Activated naive CD8-positive, alpha-beta T cell (primary cell): ENCODE measurements at regions not wholly inside any gene's neighbourhood (a gene's known extent, or its start where the extent isn't known, plus 50 kb on each side); places are given as distances from the start of the nearest gene placed in this dataset.

Experiments used
- H3K27ac Mint-ChIP-seq: one replicate; pipeline ENCODE4 v1.8.0; 2021; ENCODE audit warnings: mixed read lengths
- H3K27me3 Mint-ChIP-seq: one replicate; pipeline ENCODE4 v1.8.0; 2021; ENCODE audit warnings: mixed read lengths
- H3K36me3 Mint-ChIP-seq: one replicate; pipeline ENCODE4 v1.8.0; 2021; ENCODE audit warnings: mixed read lengths
- H3K4me1 Mint-ChIP-seq: one replicate; pipeline ENCODE4 v1.8.0; 2021; ENCODE audit warnings: low read depth, mixed read lengths
- H3K4me3 Mint-ChIP-seq: one replicate; pipeline ENCODE4 v1.8.0; 2021; ENCODE audit warnings: mild to moderate bottlenecking, mixed read lengths
- H3K9me3 Mint-ChIP-seq: one replicate; pipeline ENCODE4 v1.8.0; 2021; ENCODE audit warnings: low read depth, mixed read lengths

DNA sequence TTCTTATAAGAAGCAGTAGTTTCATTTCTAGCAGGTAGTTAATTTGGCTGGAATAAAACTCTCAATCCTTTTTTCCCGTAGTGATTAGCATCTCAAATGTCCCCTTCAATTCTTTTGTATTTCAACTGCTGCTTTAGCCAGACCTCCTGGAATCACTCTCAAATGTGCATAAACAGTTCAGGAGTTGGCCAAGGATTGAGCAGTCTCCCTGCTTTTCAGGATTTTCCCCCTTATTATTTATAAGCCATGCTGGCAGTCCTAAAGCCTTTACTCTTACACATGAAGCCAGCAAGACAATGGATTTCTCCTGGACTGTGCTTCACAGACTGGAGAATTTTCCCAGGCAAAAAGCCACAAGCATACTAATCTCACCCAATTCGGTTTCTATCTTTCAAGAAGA lies 950.1 kb downstream of the VRK1 start:
- peaks cover 5% of the 10 kb centered on the region for H3K9me3 Mint-ChIP-seq
- no peak overlapping the region for H3K4me3 Mint-ChIP-seq
- no peaks in the 10 kb centered on the region for H3K27me3 Mint-ChIP-seq
- H3K27ac Mint-ChIP-seq: no peak overlapping the region
- H3K4me1 Mint-ChIP-seq: no peaks in the 10 kb centered on the region
- peaks cover 6% of the 10 kb centered on the region for H3K36me3 Mint-ChIP-seq

DNA sequence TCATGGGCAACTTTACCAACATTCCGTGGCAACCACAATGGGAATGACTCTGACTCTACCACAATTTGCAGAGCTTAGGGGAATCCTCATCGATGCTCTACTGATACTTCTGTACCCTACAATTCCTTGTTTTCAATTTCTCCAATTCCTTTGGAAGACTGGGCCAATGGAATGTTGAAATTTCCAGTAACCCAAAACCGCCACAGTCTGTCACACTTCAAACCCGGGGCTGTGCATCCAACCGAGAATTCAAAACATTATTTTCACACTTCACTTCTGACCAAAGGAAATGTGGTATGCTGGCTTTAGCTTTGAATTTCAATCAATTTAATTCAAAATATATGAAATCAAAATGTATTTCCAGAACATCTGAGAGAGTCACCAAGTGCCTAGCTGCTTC lies 951.4 kb downstream of the VRK1 start:
- Mint-ChIP-seq H3K36me3 (peaks cover 6% of the 10 kb centered on the region), H3K4me3 (no peak overlapping the region), H3K27ac (no peak overlapping the region), H3K4me1 (no peaks in the 10 kb centered on the region), H3K27me3 (no peaks in the 10 kb centered on the region), H3K9me3 (peaks cover 5% of the 10 kb centered on the region)

DNA sequence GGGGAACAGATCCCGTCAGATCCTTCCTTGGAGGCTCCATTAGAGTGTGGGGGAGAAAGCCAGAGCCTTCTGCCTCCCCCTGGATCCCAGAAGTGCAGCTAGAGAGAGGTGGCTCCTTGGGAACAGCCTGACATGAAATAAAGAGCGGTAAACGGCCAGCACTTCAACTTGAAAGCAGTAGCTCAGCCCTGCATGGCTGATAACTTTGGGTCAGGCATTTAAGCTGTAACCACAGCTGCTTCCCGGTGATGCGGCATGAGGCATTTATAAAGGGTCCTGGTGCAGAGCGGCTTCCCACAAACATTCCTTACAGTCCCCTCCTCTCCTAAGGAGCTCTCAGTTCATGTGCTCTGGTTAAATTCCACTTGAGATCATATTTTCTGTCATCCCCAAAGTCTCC lies 960.3 kb downstream of the VRK1 start:
- Mint-ChIP-seq H3K27me3 (no peaks in the 10 kb centered on the region), H3K36me3 (no peaks in the 10 kb centered on the region), H3K4me3 (no peak overlapping the region), H3K27ac (no peak overlapping the region), H3K9me3 (no peaks in the 10 kb centered on the region), H3K4me1 (peaks cover 6% of the 10 kb centered on the region)

DNA sequence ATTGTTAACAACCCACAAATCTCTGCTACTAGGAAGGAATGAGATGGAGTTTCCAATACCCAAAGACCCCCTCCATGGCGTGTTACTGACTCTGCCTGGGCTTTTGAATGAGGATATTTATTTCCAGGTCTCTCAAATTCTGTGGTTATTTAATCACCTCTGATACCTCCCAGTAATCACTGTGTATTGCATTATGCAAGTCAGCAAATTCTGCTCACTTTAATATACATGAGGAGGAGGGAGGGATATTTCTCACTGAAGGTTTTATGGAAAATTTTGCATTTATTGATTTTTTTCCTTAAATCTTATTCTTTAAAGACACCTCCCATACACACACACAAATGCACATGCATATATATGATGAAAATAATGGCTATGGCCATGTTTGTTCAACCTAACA lies 962.9 kb downstream of the VRK1 start:
- no peak overlapping the region for H3K27ac Mint-ChIP-seq
- H3K4me3 Mint-ChIP-seq: no peak overlapping the region
- no peaks in the 10 kb centered on the region for H3K9me3 Mint-ChIP-seq
- no peaks in the 10 kb centered on the region for H3K36me3 Mint-ChIP-seq
- peaks cover 10% of the 10 kb centered on the region for H3K4me1 Mint-ChIP-seq
- no peaks in the 10 kb centered on the region for H3K27me3 Mint-ChIP-seq

DNA sequence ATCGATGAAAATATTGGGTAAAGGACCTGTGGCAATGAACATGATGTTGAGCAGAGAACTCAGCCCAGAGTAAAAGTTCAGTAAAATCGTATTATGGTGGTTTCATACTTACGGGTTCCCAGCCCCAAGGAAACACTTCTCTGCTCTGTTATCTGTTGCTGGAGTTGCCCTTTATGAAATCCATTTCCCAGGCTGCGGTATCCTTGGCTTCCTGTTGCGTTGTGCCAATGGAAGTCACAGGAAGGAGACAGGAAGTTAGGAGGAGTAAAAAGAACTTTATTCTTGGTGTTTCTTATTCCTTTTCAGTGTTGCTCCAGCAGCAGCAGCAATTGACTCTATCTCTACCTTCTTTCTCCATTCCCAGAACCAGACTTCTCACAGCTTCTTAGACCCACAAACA lies 965.2 kb downstream of the VRK1 start:
- Mint-ChIP-seq H3K4me3 (no peak overlapping the region), H3K4me1 (peaks cover 10% of the 10 kb centered on the region), H3K27me3 (no peaks in the 10 kb centered on the region), H3K27ac (no peak overlapping the region), H3K36me3 (no peaks in the 10 kb centered on the region), H3K9me3 (no peaks in the 10 kb centered on the region)

DNA sequence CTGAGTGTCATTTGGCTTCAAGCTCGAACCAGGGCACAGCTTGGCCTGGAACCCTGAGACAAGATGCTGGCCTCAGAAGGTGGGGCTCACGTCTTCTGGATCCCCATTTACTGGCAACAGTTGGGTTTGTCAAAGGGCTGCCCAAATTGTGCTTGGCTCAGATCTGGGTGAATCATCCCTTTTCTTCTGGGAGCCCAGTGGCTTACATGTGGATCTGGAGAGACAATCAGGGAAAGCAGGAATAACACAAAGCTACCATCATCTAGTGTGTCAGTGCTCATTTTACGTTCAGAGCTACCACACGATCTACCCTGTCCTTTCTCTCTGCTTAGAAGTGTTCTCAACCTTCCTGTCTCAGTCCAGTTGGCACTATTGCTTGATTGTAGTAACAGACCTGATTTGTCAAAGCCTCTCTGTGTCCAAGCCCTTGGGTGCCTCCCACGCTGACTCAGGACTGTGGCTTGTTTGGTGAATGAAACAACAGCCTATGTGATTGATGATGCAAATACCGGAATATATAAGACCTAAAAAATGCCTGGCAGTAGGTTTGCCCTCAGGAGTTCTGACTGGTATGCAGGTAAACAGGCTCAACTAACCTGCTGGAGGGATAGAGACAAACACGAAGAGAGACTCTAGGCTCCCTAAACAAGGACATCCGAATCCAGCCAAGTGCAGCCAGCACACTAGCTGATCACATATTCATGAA lies 974.3 kb downstream of the VRK1 start:
- H3K27ac Mint-ChIP-seq: no peak overlapping the region
- no peak overlapping the region for H3K4me3 Mint-ChIP-seq
- H3K4me1 Mint-ChIP-seq: peaks cover 3% of the 10 kb centered on the region

DNA sequence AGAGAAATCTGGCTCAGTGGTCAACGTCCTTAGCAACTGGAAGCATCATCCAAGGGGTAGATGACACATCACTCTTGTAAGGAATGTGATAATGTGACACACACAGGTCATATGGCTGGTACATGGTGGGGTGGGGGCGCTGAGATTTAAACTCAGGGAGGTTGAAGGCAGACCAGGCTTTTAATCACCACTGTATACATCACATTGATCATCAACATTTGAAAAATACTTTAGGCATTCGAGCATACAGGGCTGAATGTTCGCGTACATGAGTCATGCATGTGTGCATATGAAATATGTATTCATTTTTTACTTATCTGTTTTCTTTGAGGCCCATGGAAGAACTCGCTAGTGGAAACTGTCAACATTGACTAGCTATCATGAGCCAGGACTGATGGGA lies 976.4 kb downstream of the VRK1 start:
- Mint-ChIP-seq H3K36me3 (peaks cover 2% of the 10 kb centered on the region), H3K27ac (no peak overlapping the region), H3K4me1 (peaks cover 15% of the 10 kb centered on the region), H3K27me3 (no peaks in the 10 kb centered on the region), H3K4me3 (no peak overlapping the region), H3K9me3 (no peaks in the 10 kb centered on the region)

More for the DNA sequence above, 974.3 kb downstream of the VRK1 start:
- Mint-ChIP-seq H3K36me3 (peaks cover 2% of the 10 kb centered on the region), H3K27me3 (no peaks in the 10 kb centered on the region), H3K9me3 (no peaks in the 10 kb centered on the region)

DNA sequence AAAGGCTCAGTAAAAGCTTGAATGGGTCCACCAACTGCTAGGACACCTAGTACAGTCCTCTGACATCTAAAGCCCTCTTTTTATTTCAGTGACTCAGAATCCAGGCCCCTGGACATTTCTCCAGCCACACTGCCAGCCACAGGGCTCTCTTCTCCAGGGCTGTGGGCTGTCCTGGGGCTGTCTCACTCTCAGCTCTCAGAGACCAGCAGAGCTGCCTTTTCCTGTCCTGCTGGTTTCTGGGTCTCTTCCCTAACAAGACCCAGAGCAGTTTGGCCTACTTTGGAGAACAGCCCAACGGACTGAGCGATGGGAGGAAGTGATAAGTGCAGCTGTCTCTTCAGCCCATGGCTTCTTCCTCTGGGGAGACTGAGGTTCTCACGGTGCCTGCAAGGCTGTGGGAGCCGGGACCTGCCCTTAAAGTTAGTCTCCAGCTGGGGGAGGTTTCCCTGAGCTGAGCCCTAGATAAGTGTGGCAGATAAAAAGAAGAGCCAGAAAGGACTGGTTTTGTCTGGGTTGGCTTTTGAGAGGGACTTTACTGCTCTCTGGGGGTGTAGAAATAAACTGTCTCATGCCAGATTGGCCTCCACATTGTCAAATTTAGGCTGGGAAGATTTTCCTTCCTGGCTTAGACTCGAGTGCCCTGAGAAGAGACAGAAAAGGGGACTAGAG lies 979.8 kb downstream of the VRK1 start:
- Mint-ChIP-seq H3K27me3 (no peaks in the 10 kb centered on the region), H3K9me3 (no peaks in the 10 kb centered on the region), H3K36me3 (peaks cover 2% of the 10 kb centered on the region)

DNA sequence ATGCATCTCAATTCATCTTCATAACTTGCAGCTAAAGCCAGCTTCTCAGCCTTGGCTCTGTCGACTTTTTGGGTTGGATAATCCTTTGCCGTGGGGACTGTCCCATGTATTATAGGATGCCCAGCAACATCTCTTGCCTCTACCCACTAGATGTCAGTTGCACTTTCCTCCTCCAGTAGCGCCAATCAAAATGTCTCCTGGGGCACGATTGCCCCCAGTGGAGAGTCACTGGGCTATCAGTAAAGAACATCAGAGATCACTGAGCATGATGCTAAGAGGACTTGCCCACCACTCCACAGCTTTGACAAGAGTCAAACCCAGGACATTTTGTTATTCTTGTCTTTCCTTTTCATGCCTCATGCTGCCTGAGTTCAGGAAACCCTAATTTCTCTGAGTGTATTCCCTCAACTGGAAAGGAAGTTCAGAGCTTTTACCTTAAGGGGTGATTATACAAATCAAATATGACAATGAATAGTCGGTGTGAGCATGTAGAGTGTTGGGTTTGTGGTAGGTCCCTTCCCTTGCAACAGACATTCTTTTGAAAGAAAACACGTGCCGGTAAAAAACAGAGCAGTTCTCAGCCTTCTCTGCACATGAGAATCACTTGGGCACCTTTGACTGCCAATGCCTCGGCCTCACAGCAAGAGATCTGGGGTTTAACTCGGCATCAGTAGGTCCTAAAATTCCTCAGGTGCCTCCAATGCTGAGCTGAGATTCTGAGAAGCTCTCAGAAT lies 980.6 kb downstream of the VRK1 start:
- peaks cover 2% of the 10 kb centered on the region for H3K36me3 Mint-ChIP-seq
- peak overlapping the region; percentile 24 for H3K4me3 Mint-ChIP-seq
- no peaks in the 10 kb centered on the region for H3K27me3 Mint-ChIP-seq
- H3K4me1 Mint-ChIP-seq: peaks cover 14% of the 10 kb centered on the region
- no peak overlapping the region for H3K27ac Mint-ChIP-seq
- no peaks in the 10 kb centered on the region for H3K9me3 Mint-ChIP-seq

More for the DNA sequence above, 979.8 kb downstream of the VRK1 start:
- H3K4me1 Mint-ChIP-seq: peaks cover 14% of the 10 kb centered on the region
- H3K27ac Mint-ChIP-seq: no peak overlapping the region
- H3K4me3 Mint-ChIP-seq: no peak overlapping the region

DNA sequence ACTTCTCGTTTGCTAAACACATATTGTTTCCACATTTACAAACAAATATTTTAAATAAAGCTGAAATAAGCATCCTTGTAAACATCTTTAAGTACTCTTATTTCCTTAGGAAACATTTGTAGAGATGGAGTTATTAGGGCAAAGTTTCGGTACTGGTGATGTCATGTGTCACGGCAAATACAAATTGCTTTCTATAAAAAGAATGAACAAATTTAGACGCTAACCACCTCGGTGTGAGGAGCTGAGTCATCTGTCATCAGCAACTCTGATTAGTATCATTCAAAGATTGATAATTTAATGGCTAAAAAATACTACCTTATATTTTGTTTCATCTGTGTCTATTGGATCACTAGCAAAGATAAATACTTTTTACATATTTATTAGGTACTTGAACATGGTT lies 982.0 kb downstream of the VRK1 start:
- H3K27me3 Mint-ChIP-seq: no peaks in the 10 kb centered on the region
- H3K4me3 Mint-ChIP-seq: no peak overlapping the region
- no peaks in the 10 kb centered on the region for H3K9me3 Mint-ChIP-seq
- no peak overlapping the region for H3K27ac Mint-ChIP-seq
- peaks cover 2% of the 10 kb centered on the region for H3K36me3 Mint-ChIP-seq
- H3K4me1 Mint-ChIP-seq: peaks cover 18% of the 10 kb centered on the region

DNA sequence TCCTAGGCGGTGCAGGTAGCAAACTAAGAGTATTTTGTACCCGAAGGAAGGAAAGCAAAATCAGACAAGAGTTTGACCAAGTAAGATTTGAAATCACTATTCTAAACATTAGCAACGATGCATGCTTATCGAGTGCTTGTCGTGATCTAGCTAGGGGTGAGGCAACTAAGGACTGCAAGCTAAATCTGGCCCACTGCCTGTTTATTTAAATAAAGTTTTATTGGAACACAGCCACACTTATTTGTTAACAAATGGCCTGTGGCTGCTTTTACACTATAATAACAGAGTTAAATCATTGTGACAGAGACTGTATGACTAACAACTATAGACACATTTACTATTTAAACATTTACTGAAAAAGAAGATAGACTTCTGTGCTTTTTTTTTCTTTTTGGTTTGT lies 983.6 kb downstream of the VRK1 start:
- no peak overlapping the region for H3K27ac Mint-ChIP-seq
- no peak overlapping the region for H3K4me3 Mint-ChIP-seq
- H3K9me3 Mint-ChIP-seq: no peaks in the 10 kb centered on the region
- H3K27me3 Mint-ChIP-seq: no peaks in the 10 kb centered on the region
- H3K36me3 Mint-ChIP-seq: no peaks in the 10 kb centered on the region
- H3K4me1 Mint-ChIP-seq: peaks cover 27% of the 10 kb centered on the region

DNA sequence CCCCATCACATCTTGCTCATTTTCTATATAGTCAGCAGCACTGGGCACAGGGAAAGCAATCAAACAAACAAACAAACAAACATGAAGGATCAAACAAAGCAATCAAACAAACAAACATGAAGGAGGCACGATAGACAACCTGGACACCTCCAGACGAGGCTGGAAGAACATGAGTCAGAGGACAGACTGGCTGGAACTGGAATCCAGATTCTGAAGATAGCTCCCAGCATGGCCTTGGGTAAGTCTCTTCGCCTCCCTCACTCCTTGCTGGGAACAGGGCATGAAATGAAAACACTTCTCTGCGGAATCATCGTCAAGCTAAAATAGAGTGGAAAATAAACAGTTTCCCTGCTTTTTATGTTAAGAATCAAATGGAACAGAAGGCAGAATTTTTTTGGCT lies 984.8 kb downstream of the VRK1 start:
- Mint-ChIP-seq H3K27ac (no peak overlapping the region), H3K9me3 (no peaks in the 10 kb centered on the region), H3K4me1 (peaks cover 37% of the 10 kb centered on the region), H3K36me3 (no peaks in the 10 kb centered on the region), H3K4me3 (no peak overlapping the region), H3K27me3 (no peaks in the 10 kb centered on the region)

DNA sequence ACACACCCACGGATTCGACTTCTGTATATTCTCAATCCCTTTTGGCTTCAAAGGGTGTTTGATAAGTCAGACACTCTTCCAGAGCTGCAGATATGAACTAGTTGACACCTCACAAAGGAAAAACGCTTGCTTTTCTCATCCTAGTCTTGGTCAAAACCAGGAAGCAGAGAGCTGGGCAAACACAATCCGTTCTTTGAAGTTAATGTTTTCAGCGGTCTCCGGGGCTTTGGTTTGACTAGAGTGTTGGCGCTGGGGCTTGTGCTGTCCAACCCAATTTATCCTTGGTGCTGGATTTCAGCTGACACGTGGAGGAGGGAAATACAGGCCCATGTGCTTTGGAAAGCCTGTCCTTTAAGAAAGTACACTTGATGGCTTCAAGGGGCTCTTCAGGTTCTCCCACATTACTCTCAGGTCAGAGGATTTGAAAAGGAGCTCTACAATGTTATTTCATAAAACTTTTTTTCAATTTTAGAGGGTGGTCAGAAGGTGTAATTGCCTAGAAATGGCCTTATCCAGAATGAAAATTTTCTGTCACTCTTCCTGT lies 985.8 kb downstream of the VRK1 start:
- Mint-ChIP-seq H3K9me3 (no peaks in the 10 kb centered on the region), H3K27ac (no peak overlapping the region), H3K4me1 (peaks cover 28% of the 10 kb centered on the region), H3K4me3 (no peak overlapping the region), H3K36me3 (no peaks in the 10 kb centered on the region), H3K27me3 (no peaks in the 10 kb centered on the region)

DNA sequence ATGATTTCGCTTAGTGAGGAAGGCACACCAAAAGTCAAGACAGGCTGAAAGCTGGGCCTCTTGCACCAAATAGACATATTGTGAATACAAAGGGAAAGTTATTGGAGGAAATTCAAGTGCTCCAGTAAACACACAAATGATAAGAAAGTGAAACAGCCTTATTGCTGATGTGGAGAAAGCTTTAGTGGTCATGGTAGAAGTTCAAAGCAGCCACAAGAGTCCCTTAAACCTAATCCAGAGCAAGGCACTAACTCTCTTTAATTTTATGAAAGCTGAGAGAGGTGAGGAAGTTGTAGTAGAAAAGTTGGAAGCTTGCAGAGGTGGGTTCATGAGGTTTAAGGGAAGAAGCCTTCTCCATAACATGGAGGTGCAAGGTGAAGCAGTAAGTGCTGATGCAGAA lies 988.3 kb downstream of the VRK1 start:
- Mint-ChIP-seq H3K4me1 (peaks cover 23% of the 10 kb centered on the region), H3K4me3 (no peak overlapping the region)

DNA sequence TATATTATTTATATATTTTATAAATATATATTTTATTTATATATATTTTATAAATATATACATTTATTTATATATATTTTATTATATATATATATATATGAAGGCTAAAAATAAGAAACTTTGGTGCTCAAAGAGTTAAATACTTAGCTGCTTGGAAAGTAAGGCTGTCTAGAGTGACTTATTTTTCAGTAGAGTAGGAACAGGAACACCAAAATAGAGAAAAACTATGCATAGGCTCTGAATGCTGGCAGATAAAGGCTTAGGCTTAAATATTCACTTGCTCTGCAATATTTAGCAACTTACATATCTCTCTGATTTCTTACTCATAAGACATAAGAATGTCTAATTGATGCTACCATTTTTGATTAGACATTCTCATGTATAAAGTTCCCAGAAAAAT lies 991.2 kb downstream of the VRK1 start:
- Mint-ChIP-seq H3K4me3 (no peak overlapping the region), H3K27ac (no peak overlapping the region), H3K36me3 (no peaks in the 10 kb centered on the region), H3K9me3 (no peaks in the 10 kb centered on the region), H3K4me1 (peaks cover 23% of the 10 kb centered on the region), H3K27me3 (no peaks in the 10 kb centered on the region)

More for the DNA sequence above, 988.3 kb downstream of the VRK1 start:
- Mint-ChIP-seq H3K36me3 (no peaks in the 10 kb centered on the region), H3K9me3 (no peaks in the 10 kb centered on the region), H3K27ac (peak overlapping the region; percentile 67), H3K27me3 (no peaks in the 10 kb centered on the region)
